GM19395 (cell line): ENCODE measurements at regions not wholly inside any gene's neighbourhood (a gene's known extent, or its start where the extent isn't known, plus 50 kb on each side); places are given as distances from the start of the nearest gene placed in this dataset.
"Not testable (repeated sequence)": the region's sequence is repeated elsewhere in the genome, so short reads cannot be mapped to it uniquely, and the experiment has no call there.

Experiments used
- ATAC-seq: cut with Tn5 transposase; IDR thresholded peaks from one replicate; pipeline ENCODE4 v1.9.1; 2021; ENCODE audit warnings: mild to moderate bottlenecking, moderate library complexity; ENCODE audit not compliant: unreplicated experiment

DNA sequence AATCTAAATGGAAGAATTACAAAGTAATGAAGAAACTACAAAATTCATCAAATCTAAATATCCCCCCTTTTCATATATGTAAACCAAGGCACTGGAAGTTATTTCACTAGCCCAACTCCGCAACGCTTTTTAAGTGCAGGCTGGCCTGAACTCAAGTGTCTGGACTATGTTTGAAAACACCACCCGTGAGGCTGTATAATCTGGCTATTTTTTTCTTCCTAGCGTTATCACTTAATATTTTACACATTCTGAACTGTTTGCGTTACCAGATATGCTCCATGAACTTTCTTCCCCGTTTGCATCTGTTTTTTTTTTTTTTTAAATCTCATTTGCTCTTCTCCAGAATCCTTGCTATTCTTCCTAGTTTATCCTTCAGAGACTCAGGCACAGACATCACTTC is 619.5 kb upstream of the CBLB start:
- no peak for ATAC-seq

DNA sequence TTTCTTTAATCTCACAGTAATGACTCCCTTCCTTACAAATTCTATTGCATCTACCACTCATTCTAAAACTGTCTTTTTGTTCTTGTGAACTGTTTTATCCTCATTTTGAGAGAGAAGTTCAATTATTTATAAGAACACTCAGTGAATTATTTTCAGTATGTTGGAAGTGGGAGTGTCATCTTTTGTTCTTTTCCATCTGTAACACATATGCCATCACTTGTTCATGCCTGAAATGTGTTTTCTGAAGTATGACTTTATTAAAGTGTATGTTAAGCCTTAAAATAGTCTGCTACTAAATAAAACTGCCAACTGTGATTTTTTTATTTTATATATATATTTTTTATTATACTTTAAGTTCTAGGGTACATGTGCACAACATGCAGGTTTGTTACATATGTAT is 623.0 kb upstream of the CBLB start:
- ATAC-seq = no peak

DNA sequence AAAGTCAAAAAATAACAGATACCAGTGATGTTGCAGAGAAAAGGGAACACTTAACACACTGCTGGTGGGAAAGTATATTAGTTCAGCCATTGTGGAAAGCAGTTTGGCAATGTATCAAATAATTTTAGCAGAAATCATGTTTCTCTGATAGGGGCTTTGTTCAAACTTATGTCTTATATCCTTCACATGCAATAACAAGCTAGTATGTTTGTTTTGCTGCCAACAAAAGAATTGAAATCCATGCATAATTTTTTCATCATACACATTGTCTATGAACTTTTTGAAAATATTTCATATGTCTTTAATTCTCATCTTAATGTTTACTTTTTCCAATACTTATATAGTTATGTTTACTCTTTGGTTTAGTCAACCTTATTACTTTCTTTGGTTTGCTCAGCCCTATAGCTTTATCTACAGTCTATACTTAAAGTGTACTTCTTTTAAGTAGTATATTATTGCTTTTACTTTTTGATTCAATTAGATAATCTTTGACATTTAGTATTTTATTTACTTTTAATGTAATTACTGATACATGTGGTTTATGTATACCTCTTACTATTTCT is 639.6 kb upstream of the CBLB start:
- no peak for ATAC-seq

DNA sequence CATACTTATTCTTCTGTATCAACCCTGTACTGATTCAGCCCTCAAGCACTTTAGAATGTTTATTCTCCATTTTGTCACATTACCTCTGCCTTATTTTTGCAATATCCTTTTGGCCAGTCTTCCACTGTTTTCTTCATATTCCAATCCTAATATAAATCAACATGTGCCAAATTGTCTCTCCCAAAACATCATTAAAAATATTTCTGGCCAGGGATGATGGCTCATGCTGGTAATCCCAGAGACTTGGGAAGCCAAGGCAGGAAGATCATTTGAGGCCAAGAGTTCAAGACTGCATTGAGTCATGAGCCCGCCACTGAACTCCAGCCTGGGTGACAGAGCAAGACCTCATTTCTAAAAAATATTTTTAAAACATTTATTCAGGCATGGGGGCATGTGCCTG is 641.4 kb upstream of the CBLB start:
- no peak for ATAC-seq

DNA sequence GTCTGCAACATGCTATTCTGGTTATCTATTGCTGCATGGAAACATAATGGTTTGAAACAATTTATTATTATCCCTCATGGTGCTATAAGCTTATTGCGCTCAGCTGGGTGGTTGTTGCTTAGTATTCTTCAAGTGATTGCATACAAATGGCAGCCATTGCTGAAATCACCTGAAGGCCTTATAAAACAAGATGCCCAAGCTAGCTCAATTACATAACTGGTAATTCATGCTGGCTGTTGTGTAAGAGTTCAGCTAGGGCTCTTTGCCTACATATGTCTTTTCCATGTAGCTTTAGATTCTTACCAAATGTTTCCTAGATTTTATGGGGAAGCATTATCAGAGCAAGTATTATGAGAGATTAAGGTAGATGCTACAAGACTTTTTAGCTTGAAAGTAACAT is 644.0 kb upstream of the CBLB start:
- no peak for ATAC-seq

DNA sequence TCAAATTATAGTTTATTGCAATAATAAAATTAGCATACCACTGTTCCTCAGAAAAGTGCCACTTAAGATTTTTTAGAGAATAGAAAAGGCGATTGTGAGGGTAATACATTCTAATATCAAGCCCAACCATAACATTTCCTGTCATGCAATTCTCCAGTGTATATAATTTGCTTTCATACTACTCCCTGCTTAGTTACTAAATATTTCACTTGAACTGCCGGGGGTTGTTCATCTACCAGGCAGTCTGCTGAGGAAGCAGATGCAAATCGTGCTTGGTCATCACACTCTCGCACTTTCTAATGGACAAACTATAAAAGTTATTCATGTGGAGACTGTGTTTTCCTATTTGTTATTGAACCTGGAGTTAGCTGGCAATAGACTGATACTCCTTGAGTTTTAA is 645.6 kb upstream of the CBLB start:
- no peak for ATAC-seq

DNA sequence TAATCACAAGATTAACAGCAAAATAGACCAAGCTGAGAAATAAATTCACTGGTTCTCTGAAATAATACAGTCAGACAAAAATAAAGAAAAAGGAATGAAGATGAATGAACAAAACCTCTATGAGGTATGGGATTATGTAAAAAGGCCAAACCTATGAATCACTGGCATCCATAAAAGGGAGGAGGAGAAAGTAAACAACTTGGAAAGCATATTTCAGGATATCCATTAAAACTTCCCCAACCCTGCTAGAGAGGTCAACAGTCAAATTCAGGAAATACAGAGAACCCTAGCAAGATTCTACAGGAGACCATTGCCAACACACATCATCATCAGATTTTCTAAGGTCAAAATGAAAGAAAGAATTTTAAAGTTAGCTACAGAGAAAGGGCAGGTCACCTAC is 649.7 kb upstream of the CBLB start:
- no peak for ATAC-seq

DNA sequence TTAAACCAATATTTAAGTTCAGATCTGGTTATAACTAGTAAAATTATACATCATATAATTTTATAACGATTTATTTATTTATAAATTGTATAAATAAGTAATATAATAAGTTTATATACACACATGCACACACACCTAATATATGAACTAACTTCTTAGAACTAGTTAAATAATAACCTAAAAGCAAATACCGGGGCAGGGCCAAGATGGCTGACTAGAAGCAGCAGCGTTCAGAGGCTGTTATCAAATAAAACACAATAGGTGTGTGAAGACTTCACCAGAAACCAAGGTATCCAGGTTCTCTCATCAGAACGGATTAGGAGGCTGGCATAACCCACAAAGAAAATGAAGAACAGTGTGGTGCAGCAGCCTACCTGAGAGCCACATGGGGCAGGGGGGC is 653.6 kb upstream of the CBLB start:
- ATAC-seq = no peak

DNA sequence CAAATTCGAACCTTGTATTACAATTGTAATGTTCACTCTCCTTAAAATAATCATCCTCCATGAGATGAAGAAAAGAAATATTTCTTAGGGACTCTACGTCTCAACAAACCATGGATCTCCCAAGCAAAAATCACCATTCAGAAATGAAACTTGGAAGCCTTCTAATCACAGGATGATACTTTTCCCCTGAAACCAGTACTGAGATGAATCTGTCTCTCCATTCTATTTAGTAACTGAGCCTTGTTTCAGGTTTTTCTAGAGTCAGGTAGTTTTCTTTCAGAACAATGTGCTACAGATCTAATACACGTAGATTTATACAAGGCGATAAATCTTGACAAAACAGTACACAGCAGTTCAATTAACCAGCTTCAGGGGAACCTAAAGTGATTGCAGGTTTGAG is 660.1 kb upstream of the CBLB start:
- no peak for ATAC-seq

DNA sequence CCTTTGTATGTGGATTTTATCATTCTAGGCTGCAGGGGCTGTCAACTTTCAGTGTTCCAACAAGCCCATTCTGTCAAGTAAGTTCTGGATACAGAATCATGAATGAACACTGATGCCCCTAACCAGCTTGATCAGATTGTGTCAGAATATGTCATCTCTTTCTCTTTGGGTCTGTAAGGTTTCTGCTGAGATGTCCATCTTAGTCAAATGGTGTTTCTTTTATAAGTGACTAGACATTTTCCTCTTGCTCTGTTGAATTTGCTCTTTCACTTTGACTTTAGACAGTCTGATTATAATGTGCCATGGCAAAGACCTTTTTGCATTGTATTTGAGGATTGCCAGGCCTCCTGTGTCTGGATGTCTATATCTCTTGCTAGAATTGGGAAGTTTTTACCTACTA is 660.9 kb upstream of the CBLB start:
- no peak for ATAC-seq

DNA sequence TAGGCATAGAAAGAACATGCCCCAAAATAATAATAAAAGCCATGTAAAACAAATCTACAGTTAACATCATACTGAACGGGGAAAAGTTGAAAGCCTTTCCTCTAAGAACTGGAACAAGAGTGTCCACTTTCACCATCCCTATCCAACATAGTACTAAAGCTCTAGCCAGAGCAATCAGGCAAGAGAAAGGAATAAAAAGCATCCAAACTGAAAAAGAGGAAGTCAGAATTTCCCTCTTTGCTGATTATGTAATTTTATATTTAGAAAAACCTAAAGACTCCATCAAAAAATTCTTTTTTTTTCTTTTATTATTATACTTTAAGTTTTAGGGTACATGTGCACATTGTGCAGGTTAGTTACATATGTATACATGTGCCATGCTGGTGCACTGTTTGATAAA is 661.6 kb upstream of the CBLB start:
- ATAC-seq = no peak

DNA sequence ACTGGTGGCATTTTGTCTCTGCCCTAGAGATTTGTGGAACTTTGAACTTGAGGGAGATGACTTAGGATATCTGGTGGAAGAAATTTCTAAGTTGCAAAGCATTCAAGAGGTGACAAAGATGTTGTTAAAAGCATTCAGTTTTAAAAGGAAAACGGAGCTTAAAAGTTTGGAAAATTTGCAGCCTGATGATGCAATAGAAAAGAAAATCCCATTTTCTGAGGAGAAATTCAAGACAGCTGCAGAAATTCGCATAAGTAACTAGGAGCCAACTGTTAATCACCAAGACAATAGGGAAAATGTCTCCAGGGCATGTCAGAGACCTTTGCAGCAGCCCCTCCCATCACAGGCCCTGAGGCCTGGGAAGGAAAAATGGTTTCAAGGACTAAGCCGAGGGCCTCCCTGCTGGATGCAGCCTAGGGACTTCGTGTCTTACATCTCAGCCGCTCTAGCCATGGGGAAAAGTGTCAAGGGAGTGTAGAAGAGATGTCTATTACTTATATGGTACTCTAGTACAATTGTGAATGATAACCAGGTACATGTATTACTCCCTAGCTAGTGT is 663.0 kb upstream of the CBLB start:
- ATAC-seq = not testable (repeated sequence)

DNA sequence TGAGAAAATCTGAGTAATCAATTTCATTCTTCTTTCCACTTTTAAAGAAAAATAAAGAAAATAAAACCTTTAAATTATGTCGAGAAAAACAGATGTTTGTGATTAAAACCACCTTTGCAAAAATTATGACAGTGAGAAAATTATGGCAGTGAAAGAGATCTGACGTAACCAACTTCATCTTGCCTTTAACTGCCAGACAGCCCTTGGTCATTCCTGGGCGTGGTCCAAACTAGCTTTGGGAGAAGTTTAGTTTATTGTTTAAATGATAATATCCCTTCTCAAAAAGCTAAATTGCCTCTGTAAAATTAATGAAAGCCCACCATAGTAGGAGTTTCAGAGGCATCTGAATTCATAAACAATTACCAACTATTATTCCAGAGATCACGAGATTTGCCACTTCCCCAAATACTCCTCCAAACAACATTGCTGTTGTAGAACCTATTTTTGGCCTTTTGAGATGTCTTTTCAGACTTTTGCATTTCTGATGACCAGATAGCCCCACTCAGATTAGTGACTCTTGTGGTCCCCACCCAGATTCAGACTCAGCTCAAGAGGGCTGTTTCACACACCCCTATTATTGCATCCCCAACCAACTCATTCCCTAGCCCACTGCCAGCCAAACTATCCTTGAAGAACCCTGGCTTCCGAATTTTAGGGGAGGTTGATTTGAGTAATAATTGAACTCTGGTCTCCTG is 664.4 kb upstream of the CBLB start:
- no peak for ATAC-seq

DNA sequence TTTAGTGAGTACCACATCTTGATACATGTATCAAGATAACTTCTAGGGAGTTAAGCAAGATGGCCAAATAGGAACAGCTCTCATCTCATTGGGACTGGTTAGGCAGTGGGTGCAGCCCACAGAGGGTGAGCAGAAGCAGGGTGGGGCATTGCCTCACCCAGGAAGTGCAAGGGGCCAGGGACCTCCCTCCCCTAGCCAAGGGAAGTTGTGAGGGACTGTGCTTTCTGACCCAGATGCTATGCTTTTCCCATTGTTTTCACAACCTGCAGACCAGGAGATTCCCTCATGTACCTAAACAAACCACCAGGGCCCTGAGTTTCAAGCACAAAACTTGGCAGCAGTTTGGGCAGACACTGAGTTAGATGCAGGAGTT is 665.0 kb upstream of the CBLB start:
- ATAC-seq = no peak

DNA sequence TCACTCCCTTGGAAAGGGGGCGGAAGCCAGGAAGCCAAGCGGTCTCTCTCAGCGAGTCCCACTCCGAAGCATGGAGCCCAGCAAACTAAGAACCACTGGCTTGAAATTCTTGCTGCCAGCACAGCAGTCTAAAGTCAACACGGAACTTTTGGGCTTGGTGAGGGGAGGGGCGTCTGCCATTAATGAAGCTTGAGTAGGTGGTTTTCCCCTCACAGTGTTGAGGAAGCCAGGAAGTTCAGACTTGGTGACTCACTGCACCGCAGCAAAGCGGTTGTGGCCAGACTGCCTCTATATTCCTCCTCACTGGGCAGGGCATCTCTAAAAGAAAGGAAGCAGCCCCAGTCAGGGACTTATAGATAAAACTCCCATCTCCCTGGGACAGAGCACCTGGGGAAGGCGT is 665.4 kb upstream of the CBLB start:
- no peak for ATAC-seq

DNA sequence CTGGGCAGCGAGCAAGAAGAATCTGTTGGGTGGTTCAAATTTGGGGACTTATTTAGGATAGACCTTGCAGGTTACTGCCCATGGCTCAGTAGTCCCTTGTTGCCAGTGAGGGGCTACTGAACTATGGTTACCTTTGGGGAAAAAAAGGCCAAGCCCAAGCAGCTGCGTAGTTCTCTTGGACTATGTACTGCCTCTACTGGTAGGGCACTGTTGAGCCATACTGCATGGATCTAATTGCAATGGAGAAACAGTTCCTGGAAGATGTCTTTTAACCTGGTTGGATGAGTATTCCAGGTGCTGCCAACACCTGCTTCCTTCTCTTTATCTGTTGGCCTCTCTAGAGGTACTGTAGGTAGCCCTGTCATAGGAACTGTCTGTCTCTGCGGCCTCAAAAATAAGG is 671.9 kb upstream of the CBLB start:
- ATAC-seq = no peak

DNA sequence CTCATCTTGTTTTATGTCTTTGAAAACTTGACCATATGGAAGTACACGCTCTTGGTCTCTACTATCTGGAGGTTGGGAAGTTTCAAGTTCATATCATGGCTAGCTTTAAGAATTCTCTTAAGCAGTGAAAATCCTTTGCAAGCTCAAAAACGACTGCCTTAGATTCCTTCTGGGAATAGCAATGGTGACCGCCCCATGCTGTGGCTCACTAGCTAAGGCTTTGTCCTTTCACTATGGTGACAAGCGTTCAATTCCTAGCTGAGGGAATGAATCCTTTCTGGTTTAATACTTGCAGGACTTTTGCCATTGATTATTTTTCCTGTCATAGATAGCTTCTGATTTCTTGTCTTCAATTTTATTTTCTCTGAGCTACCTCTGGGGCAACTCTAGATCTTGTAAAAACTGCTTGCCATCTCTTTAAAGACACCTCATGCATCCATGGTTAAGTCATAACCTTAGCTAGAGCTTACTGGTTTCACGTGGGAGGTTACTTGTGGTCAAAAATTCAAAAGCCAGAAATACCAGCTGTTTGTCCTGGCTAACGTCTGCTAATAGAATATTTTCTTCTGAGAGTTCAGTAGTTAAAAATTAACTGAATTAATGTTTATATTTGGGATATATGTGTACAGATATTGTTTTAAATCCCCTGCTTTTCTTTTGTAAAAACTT is 673.4 kb upstream of the CBLB start:
- ATAC-seq = no peak

DNA sequence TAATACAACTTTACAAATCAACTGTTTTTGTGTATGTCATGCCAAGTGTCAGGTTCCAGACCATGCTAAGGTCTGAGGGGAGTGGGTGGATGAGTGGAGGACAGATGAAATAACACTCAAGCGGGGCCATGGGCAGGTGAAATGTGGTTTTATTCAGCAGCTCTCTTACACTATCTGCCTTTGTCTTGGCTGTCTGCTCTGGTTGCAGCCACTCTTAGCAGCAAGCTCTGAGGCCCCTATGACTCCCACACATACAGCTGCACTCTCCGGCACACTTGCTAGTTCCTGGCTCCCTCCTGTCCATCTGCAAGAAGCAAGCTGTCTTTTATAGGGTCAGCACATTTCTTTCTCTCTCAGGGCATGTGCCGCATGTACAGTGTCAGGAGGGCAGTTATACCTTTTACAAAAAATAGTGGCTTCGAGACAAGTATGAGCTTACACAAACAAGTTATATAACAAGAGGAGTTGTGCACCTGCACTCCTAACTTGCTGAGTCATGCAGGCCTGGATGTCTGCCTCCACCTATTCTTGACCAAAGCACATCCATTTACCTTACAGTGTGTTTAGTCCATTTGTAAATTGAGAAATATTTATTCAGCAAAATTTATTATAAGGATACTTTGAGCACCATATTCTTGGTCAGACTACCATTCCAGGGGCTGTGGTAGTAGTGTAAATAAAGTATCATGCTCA is 683.7 kb upstream of the CBLB start:
- no peak for ATAC-seq

DNA sequence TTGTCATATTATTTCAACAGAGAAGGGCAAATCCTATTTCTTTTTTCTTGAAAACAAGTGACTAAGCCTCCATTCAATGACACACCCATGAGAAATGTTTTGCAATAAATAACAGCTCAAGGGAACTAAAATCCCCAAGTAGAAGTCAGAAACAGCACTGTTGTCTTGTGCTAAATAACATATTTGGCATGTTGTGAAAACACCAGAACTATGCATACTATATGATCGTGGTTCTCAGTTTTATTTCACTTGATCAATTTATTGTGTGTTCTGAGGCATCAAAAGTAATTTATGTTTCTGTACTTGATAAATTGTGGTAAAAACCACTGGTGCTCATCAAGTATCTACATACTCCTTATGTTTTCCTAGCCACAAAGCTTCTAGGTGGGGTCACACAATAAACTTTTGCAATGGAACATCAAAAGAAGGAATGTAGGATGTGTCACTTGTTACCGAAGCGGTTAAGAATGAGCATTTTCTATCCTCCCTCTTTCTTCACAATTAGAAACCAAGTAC is 691.7 kb upstream of the CBLB start:
- ATAC-seq = no peak

DNA sequence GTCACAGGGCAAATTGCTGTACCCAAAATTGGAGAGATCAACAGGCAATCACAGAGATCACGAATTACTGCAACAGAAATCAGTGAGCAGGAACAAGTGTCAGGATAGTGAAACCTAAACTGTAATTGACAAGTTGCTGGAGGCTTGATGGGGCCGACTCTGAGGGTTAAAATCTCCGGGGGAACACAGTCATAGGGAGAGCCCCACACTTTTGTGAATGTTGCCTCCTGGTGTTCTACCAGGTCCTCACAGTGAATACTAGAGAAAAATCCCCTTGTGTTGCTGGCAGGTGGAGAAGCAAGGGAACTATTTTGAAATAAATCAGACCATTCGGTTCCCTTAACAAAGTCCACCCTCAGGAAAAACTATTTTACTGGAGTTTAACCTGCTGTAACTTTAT is 697.5 kb upstream of the CBLB start:
- ATAC-seq = peak; percentile 95

DNA sequence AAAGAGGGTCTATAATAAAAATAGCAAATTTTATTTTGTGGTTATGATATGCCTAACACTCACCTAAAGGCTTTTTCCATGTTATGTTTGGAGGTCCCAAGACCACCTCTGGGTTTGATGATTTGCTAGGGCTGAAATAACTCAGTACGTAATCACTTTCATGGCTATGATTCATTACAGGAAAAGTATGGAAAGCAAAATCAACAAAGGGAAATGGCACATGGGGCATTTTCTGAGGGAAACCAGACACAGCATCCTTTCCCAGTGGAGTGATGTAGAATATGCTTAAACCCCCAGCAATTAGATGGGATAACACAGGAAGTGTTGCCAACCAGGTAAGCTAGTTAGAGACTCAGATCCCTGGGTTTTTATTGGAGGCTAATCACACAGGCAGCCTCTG is 701.6 kb upstream of the CBLB start:
- ATAC-seq = no peak

DNA sequence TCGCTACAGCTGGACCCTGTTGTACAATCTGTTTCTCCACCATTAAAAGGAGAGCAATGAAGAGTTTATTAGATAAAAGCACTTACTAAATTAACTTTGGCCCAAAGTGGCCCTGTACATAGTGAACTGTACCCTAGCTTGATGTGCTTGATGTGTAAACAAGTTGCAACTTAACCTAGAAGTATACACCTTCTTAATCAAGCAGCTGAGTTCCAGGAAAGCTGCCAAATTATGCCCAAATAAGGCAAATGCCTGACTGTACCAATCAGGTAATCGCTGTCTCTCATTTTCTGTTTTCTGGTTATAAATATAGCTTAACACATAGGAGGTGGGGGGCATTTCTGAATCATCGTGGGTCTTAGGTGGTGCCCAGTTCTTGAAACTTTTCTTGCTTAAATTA is 704.8 kb upstream of the CBLB start:
- ATAC-seq = no peak
